Loucy (cell line): ENCODE measurements at regions not wholly inside any gene's neighbourhood (a gene's known extent, or its start where the extent isn't known, plus 50 kb on each side); places are given as distances from the start of the nearest gene placed in this dataset.

ENCODE experiments used
- EZH2phosphoT487 ChIP-seq: fragments of 200-600 bp; IDR thresholded peaks from 2 replicates; pipeline ENCODE4 v1.6.1; 2018; ENCODE audit warnings: antibody characterized with exemption, mild to moderate bottlenecking, moderate library complexity, borderline replicate concordance
- TF ChIP-seq, protein P1 (sequence below): fragments of 200-600 bp; sonication (generic); conservative IDR thresholded peaks from 2 replicates; pipeline ENCODE4 v1.5.1; 2014; ENCODE audit warnings: mild to moderate bottlenecking, antibody characterized with exemption, low read length

DNA sequence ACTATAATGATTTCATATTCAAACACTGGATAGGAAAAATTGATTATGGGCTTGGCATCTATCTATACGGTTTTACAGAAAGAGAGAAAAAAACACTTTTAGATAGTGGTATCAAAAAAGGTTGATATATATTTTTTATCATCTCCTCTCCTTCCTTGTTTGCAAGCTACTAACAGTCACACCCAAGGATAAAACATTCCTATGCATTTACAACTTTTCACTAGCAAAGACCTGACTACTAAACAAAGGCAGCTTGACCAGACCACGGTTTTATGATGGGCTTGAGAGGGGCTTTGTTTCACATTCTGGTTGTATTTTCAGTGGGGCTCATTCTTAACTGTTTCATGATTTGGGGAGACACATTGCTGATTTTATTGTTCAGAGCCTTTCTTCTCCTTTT is 477.6 kb upstream of the CITED2 start:
- TF ChIP-seq, protein P1, sequence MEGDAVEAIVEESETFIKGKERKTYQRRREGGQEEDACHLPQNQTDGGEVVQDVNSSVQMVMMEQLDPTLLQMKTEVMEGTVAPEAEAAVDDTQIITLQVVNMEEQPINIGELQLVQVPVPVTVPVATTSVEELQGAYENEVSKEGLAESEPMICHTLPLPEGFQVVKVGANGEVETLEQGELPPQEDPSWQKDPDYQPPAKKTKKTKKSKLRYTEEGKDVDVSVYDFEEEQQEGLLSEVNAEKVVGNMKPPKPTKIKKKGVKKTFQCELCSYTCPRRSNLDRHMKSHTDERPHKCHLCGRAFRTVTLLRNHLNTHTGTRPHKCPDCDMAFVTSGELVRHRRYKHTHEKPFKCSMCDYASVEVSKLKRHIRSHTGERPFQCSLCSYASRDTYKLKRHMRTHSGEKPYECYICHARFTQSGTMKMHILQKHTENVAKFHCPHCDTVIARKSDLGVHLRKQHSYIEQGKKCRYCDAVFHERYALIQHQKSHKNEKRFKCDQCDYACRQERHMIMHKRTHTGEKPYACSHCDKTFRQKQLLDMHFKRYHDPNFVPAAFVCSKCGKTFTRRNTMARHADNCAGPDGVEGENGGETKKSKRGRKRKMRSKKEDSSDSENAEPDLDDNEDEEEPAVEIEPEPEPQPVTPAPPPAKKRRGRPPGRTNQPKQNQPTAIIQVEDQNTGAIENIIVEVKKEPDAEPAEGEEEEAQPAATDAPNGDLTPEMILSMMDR = no peak
- no peak for TF ChIP-seq EZH2phosphoT487
